22Rv1 (cell line): ENCODE measurements at regions not wholly inside any gene's neighbourhood (a gene's known extent, or its start where the extent isn't known, plus 50 kb on each side); places are given as distances from the start of the nearest gene placed in this dataset.

Source experiments
- CTCF ChIP-seq: fragments of 450-650 bp; IDR thresholded peaks from 2 replicates; pipeline ENCODE4 v1.5.1; 2017; ENCODE audit warnings: mild to moderate bottlenecking
- ZFX ChIP-seq: fragments of 450-650 bp; IDR thresholded peaks from 2 replicates; pipeline ENCODE4 v1.6.1; 2017; ENCODE audit warnings: antibody characterized with exemption, borderline replicate concordance

DNA sequence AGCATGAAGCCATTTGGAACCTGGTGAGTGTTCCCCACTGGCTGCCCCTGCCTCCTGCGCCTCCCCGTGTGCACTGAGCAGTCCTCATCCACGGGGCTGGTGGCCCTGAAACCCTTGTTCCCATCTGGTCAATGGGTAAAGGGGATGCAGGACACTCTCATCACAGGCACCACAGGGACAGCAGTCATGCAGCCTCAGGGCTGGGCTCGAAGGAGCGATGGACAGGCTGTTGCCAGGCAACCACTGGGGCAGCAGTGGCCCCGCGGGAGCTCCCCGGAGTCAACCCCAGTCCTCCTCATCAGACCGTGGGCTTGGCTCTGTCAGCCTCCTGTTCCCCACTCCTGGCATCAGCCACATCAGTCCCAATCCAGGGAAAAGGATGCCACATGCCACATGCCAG is 509.5 kb downstream of the EIPR1 start:
- TF ChIP-seq CTCF, result no peak
- no peak for TF ChIP-seq ZFX
